IMR-90 (cell line): ENCODE measurements at regions not wholly inside any gene's neighbourhood (a gene's known extent, or its start where the extent isn't known, plus 50 kb on each side); places are given as distances from the start of the nearest gene placed in this dataset.

Source experiments
- ATAC-seq: fragments of 200-7000 bp; cut with Tn5 transposase; 2 replicates; pipeline ENCODE4 v1.9.1; 2020; ENCODE audit warnings: low read depth, mild to moderate bottlenecking, moderate library complexity
- BruUV-seq: library from RNA; stranded (reverse); fragments of 400-500 nt; replicated peaks from 2 replicates; lab custom pipeline; 2021; lab: Mats Ljungman, UMichigan
- CTCF ChIA-PET: fragments of 300-600 bp; formaldehyde crosslinking; extraction: SDS; loops from one replicate; lab custom pipeline; 2021; ENCODE audit warnings: antibody characterized with exemption; lab: Yijun Ruan, JAX
- POLR2A ChIA-PET: fragments of 300-600 bp; sonication (Branson Sonifier 250); formaldehyde crosslinking; loops from one replicate; lab custom pipeline; 2022; ENCODE audit warnings: antibody characterized with exemption; ENCODE audit not compliant: unreplicated experiment; lab: Charles Lee
- DNase-seq: peaks from one replicate; pipeline ENCODE4 v3.0.0; 2013
- H2AFZ ChIP-seq: replicated peaks from 2 replicates; pipeline ENCODE3; 2013; ENCODE audit warnings: low read length, mild to moderate bottlenecking; ENCODE audit not compliant: poor library complexity
- H2AK5ac ChIP-seq: 2 replicates; pipeline ENCODE4 v1.6.1; 2013; ENCODE audit warnings: low read depth, low read length, inconsistent platforms
- H2AK9ac ChIP-seq: replicated peaks from 2 replicates; pipeline ENCODE3; 2013; ENCODE audit warnings: mild to moderate bottlenecking, low read depth, low read length, moderate library complexity; ENCODE audit not compliant: poor library complexity
- H2BK120ac ChIP-seq: 2 replicates; pipeline ENCODE4 v1.6.1; 2013; ENCODE audit warnings: low read depth, low read length, inconsistent platforms
- H2BK15ac ChIP-seq: 3 replicates; pipeline ENCODE4 v1.6.1; 2013; ENCODE audit warnings: low read depth, low read length, inconsistent platforms
- H2BK20ac ChIP-seq: 2 replicates; pipeline ENCODE4 v1.6.1; 2013; ENCODE audit warnings: low read depth, mild to moderate bottlenecking, inconsistent platforms, low read length, moderate library complexity
- H2BK5ac ChIP-seq: 2 replicates; pipeline ENCODE4 v1.6.1; 2013; ENCODE audit warnings: mild to moderate bottlenecking, low read depth, low read length, inconsistent platforms; ENCODE audit not compliant: poor library complexity, severe bottlenecking
- H3K14ac ChIP-seq: replicated peaks from 2 replicates; pipeline ENCODE4 v1.6.1; 2013; ENCODE audit warnings: low read depth, low read length, inconsistent platforms
- H3K18ac ChIP-seq: 2 replicates; pipeline ENCODE4 v1.6.1; 2013; ENCODE audit warnings: low read depth, low read length, control low read depth
- H3K23ac ChIP-seq: 2 replicates; pipeline ENCODE4 v1.6.1; 2013; ENCODE audit warnings: low read depth, low read length, inconsistent platforms
- H3K27ac ChIP-seq: 2 replicates; pipeline ENCODE4 v1.5.1; 2013; ENCODE audit warnings: mild to moderate bottlenecking, control low read depth, low read length; ENCODE audit not compliant: insufficient read depth
- H3K27me3 ChIP-seq: 2 replicates; pipeline ENCODE4 v1.6.1; 2013; ENCODE audit warnings: low read length; ENCODE audit not compliant: control insufficient read depth, insufficient read depth
- H3K36me3 ChIP-seq: 2 replicates; pipeline ENCODE4 v1.6.1; 2013; ENCODE audit warnings: low read length, mixed read lengths; ENCODE audit not compliant: control insufficient read depth, insufficient read depth
- H3K4ac ChIP-seq: 2 replicates; pipeline ENCODE4 v1.6.1; 2013; ENCODE audit warnings: low read depth, low read length, inconsistent platforms
- H3K4me1 ChIP-seq: 2 replicates; pipeline ENCODE4 v1.6.1; 2013; ENCODE audit warnings: low read length, mixed read lengths; ENCODE audit not compliant: control insufficient read depth, insufficient read depth
- H3K4me2 ChIP-seq: 2 replicates; pipeline ENCODE4 v1.6.1; 2013; ENCODE audit warnings: low read depth, mild to moderate bottlenecking, control low read depth, low read length, moderate library complexity
- H3K4me3 ChIP-seq: 2 replicates; pipeline ENCODE4 v1.5.1; 2013; ENCODE audit warnings: low read depth, mild to moderate bottlenecking, control low read depth, low read length, moderate library complexity; ENCODE audit not compliant: insufficient read depth
- H3K56ac ChIP-seq: 2 replicates; pipeline ENCODE4 v1.6.1; 2013; ENCODE audit warnings: low read length, inconsistent platforms; ENCODE audit not compliant: insufficient read depth; ENCODE audit errors: extremely low read depth
- H3K79me1 ChIP-seq, 2 experiments: 2 replicates each; pipeline ENCODE4 v1.6.1; 2013; ENCODE audit warnings: low read length in 2 of 2, inconsistent platforms in 1 of 2, low read depth in 1 of 2
- H3K9ac ChIP-seq: 2 replicates; pipeline ENCODE4 v1.6.1; 2013; ENCODE audit warnings: low read depth, low read length, control low read depth
- H3K9me1 ChIP-seq: 2 replicates; pipeline ENCODE4 v1.6.1; 2013; ENCODE audit warnings: low read length, inconsistent platforms; ENCODE audit not compliant: insufficient read depth
- H3K9me3 ChIP-seq: 2 replicates; pipeline ENCODE4 v1.6.1; 2013; ENCODE audit warnings: low read length; ENCODE audit not compliant: control insufficient read depth, insufficient read depth
- H4K20me1 ChIP-seq: 2 replicates; pipeline ENCODE4 v1.6.1; 2013; ENCODE audit warnings: low read length, inconsistent platforms; ENCODE audit not compliant: insufficient read depth
- H4K5ac ChIP-seq: 2 replicates; pipeline ENCODE4 v1.6.1; 2013; ENCODE audit warnings: mild to moderate bottlenecking, low read depth, low read length, control low read depth
- H4K8ac ChIP-seq, 2 experiments: 2 replicates each; pipeline ENCODE4 v1.6.1; 2013; ENCODE audit warnings: low read depth in 2 of 2, low read length in 2 of 2, control low read depth in 1 of 2, inconsistent platforms in 1 of 2
- H4K91ac ChIP-seq: 2 replicates; pipeline ENCODE4 v1.6.1; 2013; ENCODE audit warnings: low read depth, low read length, inconsistent platforms; ENCODE audit not compliant: insufficient read depth
- CEBPB ChIP-seq: IDR thresholded peaks from 2 replicates; pipeline ENCODE4 v1.6.1; 2012; ENCODE audit warnings: low read depth, low read length, improper control_type of control experiment
- CHD1 ChIP-seq: IDR thresholded peaks from 2 replicates; pipeline ENCODE4 v1.6.1; 2012; ENCODE audit warnings: low read depth, low read length, improper control_type of control experiment
- MAFK ChIP-seq: IDR thresholded peaks from 2 replicates; pipeline ENCODE4 v1.6.1; 2012; ENCODE audit warnings: low read depth, low read length, improper control_type of control experiment
- MAZ ChIP-seq: IDR thresholded peaks from 2 replicates; pipeline ENCODE4 v1.6.1; 2012; ENCODE audit warnings: low read depth, mild to moderate bottlenecking, low read length, improper control_type of control experiment, moderate library complexity, borderline replicate concordance
- MXI1 ChIP-seq: IDR thresholded peaks from 2 replicates; pipeline ENCODE4 v1.6.1; 2012; ENCODE audit warnings: low read depth, mild to moderate bottlenecking, low read length, moderate library complexity, borderline replicate concordance
- NFE2L2 ChIP-seq: fragments of 150-350 bp; IDR thresholded peaks from 2 replicates; pipeline ENCODE4 v1.6.1; 2016; ENCODE audit warnings: low read depth, mild to moderate bottlenecking, low read length
- POLR2A ChIP-seq: IDR thresholded peaks from 2 replicates; pipeline ENCODE4 v1.6.1; 2012; ENCODE audit warnings: mild to moderate bottlenecking, low read depth, low read length
- RCOR1 ChIP-seq: IDR thresholded peaks from 2 replicates; pipeline ENCODE4 v1.6.1; 2012; ENCODE audit warnings: mild to moderate bottlenecking, low read length, improper control_type of control experiment; ENCODE audit not compliant: insufficient replicate concordance
- RFX5 ChIP-seq: IDR thresholded peaks from 2 replicates; pipeline ENCODE4 v1.8.0; 2012; ENCODE audit warnings: low read depth, mild to moderate bottlenecking, low read length, moderate library complexity
- dilution Hi-C: fragments of 300-500 bp; cut with HindIII; formaldehyde crosslinking; loops from one replicate; pipeline ENCODE4 v1.14.3; 2018; ENCODE audit warnings: low sequenced_read_pairs; ENCODE audit not compliant: unreplicated experiment
- in situ Hi-C: fragments of 300-500 bp; cut with MboI; formaldehyde crosslinking; loops from 3 replicates; pipeline ENCODE4 v1.14.3; 2019; ENCODE audit warnings: low sequenced_read_pairs, inconsistent platforms, mixed read lengths
- intact Hi-C: fragments of 100-400 bp; cut with micrococcal nuclease; formaldehyde crosslinking; loops from 2 replicates; pipeline ENCODE4 v1.10.0; 2022
- TF ChIP-seq, protein P1 (sequence below): conservative IDR thresholded peaks from 2 replicates; pipeline ENCODE4 v1.5.1; 2012; ENCODE audit warnings: mild to moderate bottlenecking, low read depth, low read length, improper control_type of control experiment

DNA sequence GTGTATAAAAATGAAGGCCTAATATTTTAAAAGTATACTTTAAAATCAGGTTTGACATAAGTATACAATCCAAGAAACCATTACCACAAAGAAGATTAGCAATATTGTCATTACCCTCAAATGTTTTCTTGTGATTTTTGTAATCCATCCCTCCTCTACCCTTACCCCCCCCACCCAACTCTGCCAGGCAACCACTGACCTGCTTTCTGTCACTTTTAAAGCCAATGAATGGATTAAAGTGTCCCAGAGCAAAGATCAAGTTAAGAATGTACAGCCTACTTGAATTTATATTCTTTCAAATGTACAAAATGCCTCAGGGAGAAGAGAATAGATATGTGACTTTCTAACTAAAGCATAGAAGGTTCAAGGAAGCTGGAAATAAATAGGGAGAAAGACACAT is 1038.8 kb upstream of the GBE1 start:
- Histone ChIP-seq H2AK5ac (no peak overlapping the region), H2AFZ (no peak overlapping the region), H4K91ac (no peak overlapping the region), H4K5ac (no peak overlapping the region), H3K4me2 (no peak overlapping the region), H3K36me3 (no peaks in the 10 kb centered on the region), H3K9me3 (peaks cover 3% of the 10 kb centered on the region), H3K56ac (no peak overlapping the region), H3K9me1 (no peaks in the 10 kb centered on the region), H4K20me1 (no peaks in the 10 kb centered on the region), H2BK15ac (no peak overlapping the region), H2BK5ac (no peak overlapping the region), H3K23ac (no peak overlapping the region), H3K27me3 (no peaks in the 10 kb centered on the region), H3K4me3 (no peak overlapping the region), H2BK20ac (no peak overlapping the region), H2BK120ac (no peak overlapping the region), H3K4ac (no peak overlapping the region), H3K14ac (no peak overlapping the region), H3K27ac (no peak overlapping the region), H4K8ac (no peak overlapping the region), H3K9ac (no peak overlapping the region), H3K79me1 (no peaks in the 10 kb centered on the region), H3K4me1 (no peaks in the 10 kb centered on the region), H2AK9ac (no peak overlapping the region), H3K18ac (no peak overlapping the region)
- intact Hi-C loops (no loop called here), in situ Hi-C loops (no loop called here), dilution Hi-C loops (no loop called here)
- ChIA-PET POLR2A (no interaction called here), CTCF (no interaction called here)
- ATAC-seq, result no peak
- no peak for DNase-seq
- TF ChIP-seq CHD1 (no peak), MAFK (no peak), RFX5 (no peak), POLR2A (no peak), RCOR1 (no peak), MXI1 (no peak), NFE2L2 (no peak), MAZ (no peak), CEBPB (no peak)
- TF ChIP-seq, protein P1, sequence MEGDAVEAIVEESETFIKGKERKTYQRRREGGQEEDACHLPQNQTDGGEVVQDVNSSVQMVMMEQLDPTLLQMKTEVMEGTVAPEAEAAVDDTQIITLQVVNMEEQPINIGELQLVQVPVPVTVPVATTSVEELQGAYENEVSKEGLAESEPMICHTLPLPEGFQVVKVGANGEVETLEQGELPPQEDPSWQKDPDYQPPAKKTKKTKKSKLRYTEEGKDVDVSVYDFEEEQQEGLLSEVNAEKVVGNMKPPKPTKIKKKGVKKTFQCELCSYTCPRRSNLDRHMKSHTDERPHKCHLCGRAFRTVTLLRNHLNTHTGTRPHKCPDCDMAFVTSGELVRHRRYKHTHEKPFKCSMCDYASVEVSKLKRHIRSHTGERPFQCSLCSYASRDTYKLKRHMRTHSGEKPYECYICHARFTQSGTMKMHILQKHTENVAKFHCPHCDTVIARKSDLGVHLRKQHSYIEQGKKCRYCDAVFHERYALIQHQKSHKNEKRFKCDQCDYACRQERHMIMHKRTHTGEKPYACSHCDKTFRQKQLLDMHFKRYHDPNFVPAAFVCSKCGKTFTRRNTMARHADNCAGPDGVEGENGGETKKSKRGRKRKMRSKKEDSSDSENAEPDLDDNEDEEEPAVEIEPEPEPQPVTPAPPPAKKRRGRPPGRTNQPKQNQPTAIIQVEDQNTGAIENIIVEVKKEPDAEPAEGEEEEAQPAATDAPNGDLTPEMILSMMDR, result no peak
- no TSS peak for BruUV-seq
